HG03045 (cell line): ENCODE measurements at regions not wholly inside any gene's neighbourhood (a gene's known extent, or its start where the extent isn't known, plus 50 kb on each side); places are given as distances from the start of the nearest gene placed in this dataset.
"Not testable (repeated sequence)": the region's sequence is repeated elsewhere in the genome, so short reads cannot be mapped to it uniquely, and the experiment has no call there.

Source experiments
- ATAC-seq: cut with Tn5 transposase; IDR thresholded peaks from one replicate; pipeline ENCODE4 v1.9.1; 2021; ENCODE audit warnings: mild to moderate bottlenecking, moderate library complexity; ENCODE audit not compliant: unreplicated experiment

- ATAC-seq, result no peak
Measured at GRCh38 chr2:147615726-147616125, 229.1 kb upstream of the ACVR2A start.

GRCh38 chr2:147614979-147615470, 229.8 kb upstream of the ACVR2A start:
- no peak for ATAC-seq

GRCh38 chr2:147614471-147614870, 230.4 kb upstream of the ACVR2A start:
- no peak for ATAC-seq

- no peak for ATAC-seq
Measured at GRCh38 chr2:147610496-147611040, 234.3 kb upstream of the ACVR2A start.

- ATAC-seq, result no peak
Measured at GRCh38 chr2:147609301-147609700, 235.5 kb upstream of the ACVR2A start.

GRCh38 chr2:147607379-147607778, 237.4 kb upstream of the ACVR2A start:
- no peak for ATAC-seq

GRCh38 chr2:147603876-147604275, 241.0 kb upstream of the ACVR2A start:
- no peak for ATAC-seq

GRCh38 chr2:147603447-147603846, 241.4 kb upstream of the ACVR2A start:
- no peak for ATAC-seq

GRCh38 chr2:147600646-147601045, 244.2 kb upstream of the ACVR2A start:
- no peak for ATAC-seq

- no peak for ATAC-seq
Measured at GRCh38 chr2:147600223-147600622, 244.6 kb upstream of the ACVR2A start.

GRCh38 chr2:147595200-147595599, 249.6 kb upstream of the ACVR2A start:
- no peak for ATAC-seq

- ATAC-seq, result no peak
Measured at GRCh38 chr2:147594038-147594437, 250.8 kb upstream of the ACVR2A start.

- ATAC-seq, result not testable (repeated sequence)
Measured at GRCh38 chr2:147592784-147593183, 252.0 kb upstream of the ACVR2A start.

- no peak for ATAC-seq
Measured at GRCh38 chr2:147589127-147589526, 255.7 kb upstream of the ACVR2A start.

GRCh38 chr2:147588191-147588590, 256.6 kb upstream of the ACVR2A start:
- no peak for ATAC-seq

- ATAC-seq, result no peak
Measured at GRCh38 chr2:147578529-147578928, 266.3 kb upstream of the ACVR2A start.

GRCh38 chr2:147577998-147578380, 266.8 kb upstream of the ACVR2A start:
- ATAC-seq, result no peak

- ATAC-seq, result no peak
Measured at GRCh38 chr2:147577323-147577997, 267.4 kb upstream of the ACVR2A start.

- no peak for ATAC-seq
Measured at GRCh38 chr2:147575106-147575505, 269.7 kb upstream of the ACVR2A start.

- no peak for ATAC-seq
Measured at GRCh38 chr2:147572622-147573021, 272.2 kb upstream of the ACVR2A start.

- ATAC-seq, result no peak
Measured at GRCh38 chr2:147569426-147569825, 275.4 kb upstream of the ACVR2A start.

- ATAC-seq, result no peak
Measured at GRCh38 chr2:147568109-147568508, 276.7 kb upstream of the ACVR2A start.

GRCh38 chr2:147567136-147567535, 277.7 kb upstream of the ACVR2A start:
- ATAC-seq, result no peak
